GM21367 (cell line): ENCODE measurements at regions not wholly inside any gene's neighbourhood (a gene's known extent, or its start where the extent isn't known, plus 50 kb on each side); places are given as distances from the start of the nearest gene placed in this dataset.
"Not testable (repeated sequence)": the region's sequence is repeated elsewhere in the genome, so short reads cannot be mapped to it uniquely, and the experiment has no call there.

ENCODE experiments used
- ATAC-seq: cut with Tn5 transposase; IDR thresholded peaks from one replicate; pipeline ENCODE4 v1.9.1; 2021; ENCODE audit not compliant: unreplicated experiment

DNA sequence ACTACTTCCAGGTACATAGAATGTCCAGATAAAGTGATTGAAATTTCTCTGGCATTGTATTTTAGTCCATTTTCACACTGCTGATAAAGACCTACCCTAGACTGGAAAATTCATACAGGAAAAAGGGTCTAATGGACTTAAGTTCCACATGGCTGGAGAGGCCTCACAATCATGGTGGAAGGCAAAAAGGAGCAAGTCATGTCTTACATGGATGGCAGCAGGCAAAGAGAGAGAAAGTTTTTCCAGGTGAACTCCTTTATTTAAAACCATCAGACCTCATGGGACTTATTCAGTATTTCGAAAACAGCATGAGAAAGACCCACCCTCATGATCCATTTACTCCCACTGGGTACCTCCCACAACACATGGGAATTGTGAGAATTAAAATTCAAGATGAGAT, 1359.7 kb upstream of the RAG2 start:
- ATAC-seq, result no peak

DNA sequence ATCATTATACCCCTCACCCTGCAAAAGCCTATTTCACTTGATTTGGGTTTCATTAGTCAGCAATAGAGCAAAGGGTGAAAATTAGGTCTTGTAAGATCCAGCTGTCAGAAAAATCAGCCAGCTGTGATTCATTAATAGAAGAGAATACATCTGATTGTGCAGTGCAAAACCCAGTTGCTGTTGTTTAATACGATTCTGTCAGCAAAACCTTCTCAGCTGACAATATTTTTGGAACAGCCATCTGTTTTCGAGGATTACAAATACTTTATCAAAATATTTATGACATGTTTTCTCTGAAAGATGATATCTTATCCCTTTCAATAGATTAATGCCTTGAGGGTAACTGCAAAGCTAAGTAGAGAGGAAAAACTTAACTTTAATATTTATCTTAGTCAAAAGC, 1354.0 kb upstream of the RAG2 start:
- ATAC-seq, result no peak

DNA sequence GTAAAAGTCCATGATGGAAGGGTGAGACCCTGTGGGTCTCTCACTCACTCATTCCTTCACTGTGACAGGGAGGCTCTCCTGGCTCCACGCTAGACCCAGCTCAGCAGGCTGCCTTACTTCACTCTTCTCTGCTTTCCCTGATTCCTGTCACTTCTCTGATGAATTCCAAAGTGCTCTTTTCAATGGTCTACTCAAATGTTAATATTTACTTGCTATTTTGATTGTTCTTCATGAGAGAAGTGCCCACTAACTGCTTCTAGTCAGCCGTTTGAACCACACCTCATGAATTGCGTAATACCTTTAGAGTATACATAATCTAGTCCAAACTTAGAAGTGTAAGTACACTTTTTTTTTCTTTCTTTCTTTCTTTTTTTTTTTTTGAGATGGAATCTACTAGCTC, 1350.2 kb upstream of the RAG2 start:
- ATAC-seq, result no peak

DNA sequence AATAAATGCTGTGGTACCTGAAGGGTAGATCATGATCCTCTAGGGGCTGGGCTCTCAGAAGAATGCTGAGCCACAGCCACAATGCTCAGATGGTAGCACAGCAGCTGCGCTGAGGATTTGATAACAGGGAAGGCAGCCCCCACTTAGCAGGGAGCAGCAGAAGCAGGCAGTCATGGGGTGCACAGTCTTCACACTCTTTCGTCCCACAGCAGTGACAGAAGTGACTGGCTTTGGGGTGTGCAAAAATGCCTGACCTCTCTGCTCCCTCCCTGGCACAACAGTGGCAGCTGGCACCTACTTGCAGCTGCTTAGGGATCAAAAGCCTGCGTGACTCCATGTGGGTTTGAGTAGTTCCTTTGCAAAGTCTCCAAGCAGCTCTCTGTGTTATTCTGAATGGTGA, 1349.8 kb upstream of the RAG2 start:
- ATAC-seq, result no peak

DNA sequence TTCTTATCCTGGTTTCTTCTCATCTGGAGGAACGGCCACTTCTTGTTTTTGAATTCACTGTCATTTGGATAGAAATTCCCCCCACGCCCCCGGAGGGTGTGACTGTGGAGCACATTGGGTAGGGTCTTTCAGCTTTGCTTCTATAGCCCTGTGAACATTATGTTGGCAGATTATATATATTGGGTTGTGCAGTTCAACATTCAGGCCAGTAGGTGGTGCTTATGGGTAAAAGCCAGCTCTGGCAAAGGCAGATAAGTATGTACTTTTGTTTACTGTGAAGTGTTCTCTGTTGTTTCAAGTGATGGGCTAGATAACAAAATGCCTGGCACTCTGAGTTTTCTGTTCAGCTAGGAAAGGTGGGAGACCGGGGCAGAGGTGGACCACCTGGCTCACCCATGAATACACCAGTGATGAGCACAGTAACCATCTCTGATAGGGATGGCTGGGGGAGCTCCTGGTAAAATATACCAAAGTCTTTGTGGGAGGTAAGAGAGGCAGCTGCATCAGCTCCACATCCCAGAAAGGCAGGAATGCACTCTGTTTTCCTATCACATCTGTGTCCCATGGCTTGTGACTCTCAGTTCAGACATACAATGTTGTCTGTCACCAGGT, 1348.2 kb upstream of the RAG2 start:
- ATAC-seq, result peak; percentile 89

DNA sequence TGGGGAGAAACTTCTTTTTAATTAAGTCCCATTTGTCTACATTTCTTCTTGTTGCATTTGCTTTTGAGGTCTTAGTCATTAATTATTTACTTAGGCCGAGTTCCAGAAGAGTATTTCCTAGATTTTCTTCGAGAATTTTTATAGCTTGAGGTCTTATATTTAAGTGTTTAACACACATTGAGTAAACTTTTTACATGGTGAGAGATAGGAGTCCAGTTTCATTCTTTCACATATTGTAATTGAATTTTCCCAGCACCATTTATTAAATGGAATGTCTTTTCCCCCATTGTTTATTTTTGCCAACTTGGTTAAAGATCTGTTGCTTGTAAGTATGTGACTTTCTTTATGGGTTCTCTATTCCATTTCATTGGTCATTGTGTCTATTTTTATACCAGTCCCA, 1344.0 kb upstream of the RAG2 start:
- ATAC-seq, result no peak

DNA sequence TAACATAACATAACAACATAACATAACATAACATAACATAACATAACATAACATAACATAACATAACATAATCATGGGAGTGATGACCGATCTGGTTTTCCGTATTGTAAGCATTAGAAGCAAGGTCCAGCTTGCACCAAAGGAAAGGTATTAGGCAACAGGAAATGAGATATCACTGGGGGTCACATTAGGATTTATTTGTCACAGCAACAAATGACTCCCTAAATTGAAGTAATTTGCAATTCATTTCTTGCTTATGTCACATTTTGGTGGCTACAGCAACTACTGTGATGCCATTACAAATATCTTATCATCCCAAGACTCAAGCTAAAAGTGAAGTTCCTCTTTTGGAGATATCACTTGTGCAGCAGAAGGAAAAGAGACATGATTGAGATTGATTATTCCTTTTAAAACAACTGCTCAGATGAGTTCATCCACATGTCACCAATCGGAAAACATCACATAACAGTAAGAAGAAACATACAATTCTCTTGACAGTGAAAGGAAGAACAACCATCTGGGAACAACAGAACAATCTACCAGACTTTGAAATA, 1331.1 kb upstream of the RAG2 start:
- no peak for ATAC-seq

DNA sequence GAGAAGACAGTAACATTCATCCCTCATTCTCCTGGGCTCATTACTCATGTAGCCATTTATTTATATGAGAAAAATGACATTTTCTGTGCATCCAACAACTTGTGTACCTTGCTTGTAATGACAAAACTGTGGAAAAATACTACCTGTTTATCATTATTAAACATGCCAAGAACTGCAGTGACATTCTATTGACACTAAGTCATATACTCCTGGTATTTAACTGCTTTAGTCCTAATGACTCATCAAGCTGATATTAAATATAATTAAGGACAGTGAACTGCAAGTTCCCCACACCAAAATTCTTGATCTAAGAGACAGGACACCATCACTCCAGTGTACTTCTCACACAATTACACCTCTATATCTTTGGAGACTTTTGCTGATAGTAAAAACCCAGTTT, 1328.7 kb upstream of the RAG2 start:
- ATAC-seq, result no peak

DNA sequence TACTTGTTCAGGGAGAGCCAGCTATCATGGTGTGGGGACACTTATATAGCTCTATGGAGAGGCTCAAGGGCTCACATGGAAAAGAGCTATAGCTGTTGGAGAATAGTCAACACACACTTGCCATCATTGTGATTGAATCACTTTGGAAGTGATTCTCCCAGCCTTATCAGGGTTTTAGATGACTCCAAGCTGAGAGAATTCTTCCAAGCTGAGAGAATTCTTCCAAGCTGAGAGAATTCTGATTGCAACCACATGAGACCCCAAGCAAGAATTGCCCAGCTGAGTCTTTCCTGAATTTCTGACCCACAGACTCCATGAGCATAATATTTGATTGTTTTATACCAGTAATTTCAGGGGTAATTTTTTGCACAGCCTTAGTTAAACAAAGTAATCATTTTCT, 1318.3 kb upstream of the RAG2 start:
- no peak for ATAC-seq

DNA sequence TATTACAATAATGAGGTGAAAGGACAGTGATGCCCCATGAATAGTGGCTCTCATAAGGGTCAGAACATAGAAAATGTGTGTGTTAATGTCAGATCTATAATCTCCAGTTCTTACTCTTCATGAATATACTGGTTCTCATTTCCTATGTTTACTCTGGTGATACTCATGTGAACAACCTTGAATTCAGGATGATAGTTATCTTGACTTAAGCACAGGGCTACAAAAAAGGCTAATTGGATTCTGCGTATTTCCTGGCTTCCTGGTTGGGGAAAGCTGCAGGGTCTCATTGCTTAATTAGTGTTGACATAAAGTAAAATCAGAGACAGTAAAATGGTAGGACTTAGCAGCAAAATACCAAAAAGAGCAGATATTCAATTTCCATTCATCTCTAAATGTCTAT, 1316.8 kb upstream of the RAG2 start:
- no peak for ATAC-seq

DNA sequence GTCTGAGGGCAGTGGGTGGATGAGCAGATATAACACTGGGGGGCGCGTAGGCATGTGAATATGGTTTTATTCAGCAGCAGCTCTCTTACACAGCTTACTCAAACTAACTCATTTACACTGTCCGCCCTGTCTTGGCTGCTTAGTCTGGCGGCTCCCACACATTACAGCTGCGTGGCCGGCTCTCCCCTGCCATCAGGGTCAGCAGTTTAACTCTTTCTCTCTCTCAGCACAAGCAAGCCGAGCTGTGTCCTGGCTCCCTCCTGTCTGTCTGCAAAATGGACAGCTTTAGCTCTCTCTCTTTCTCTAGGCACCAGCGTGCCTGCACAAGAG, 1310.1 kb upstream of the RAG2 start:
- no peak for ATAC-seq

DNA sequence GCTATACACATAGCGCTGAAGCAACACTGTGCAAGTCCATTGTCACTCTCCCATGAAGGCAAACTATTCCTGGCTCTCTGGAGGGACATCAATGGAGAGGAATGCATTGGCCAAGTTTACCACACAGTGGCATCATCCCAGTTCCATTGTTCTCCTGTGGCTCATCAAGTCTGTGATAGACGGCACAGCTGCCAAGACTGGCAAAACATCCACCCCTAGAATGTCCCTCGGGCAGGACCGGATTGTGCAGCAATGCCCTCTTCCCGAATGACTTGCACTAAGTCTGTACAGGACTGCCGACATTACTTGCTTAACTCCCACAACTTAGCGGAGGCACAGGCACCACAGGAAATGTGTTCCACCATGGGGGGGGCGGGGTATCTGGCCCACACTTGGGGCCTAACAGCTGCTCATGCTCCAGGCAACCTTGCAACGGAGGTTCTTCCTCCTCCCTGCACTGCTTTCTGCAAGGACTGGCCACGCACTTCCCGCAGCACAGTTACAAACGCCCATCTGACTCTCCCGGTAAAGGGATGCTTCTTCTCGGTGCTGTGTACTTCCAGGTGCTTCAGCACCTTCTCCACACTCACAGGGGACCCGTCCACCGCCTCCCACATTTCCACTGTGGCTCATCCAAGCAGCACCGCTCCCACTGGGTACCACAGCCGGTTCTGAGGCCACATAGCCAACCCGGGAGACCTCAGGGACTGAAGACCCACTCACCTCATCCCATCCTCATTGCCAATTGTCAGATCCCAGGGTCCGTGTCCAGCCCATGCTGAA, 1309.6 kb upstream of the RAG2 start:
- no peak for ATAC-seq

DNA sequence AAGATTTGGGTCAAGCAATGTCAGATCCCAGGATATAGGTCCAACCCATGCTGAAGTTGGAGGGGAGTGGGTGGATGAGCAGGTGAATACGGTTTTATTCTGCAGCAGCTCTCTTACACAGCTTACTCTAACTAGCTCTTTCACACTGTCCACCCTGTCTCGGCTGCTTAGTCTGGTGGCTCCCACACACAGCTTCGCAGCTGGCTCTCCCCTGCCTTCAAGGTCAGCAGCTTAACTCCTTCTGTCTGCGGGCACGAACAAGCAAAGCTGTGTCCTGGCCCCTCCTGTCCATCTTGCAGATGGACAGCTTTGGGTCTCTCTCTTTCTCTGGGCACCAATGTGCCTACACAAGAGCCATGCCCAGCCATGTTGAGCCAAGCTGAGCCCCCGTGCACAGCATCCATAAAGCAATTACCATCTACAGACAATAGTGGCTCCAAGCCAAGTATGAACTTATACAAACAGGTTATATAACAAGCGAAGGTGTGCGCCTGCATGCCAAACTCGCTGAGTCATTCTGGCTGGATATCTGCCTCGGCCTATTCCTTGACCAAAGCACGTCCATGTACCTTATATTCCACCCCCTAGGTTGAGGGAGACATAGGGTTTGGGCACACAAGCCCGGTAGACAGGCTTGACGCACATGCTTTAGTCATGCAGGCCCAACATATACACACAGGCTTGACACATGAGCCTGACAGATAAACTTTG, 1307.8 kb upstream of the RAG2 start:
- no peak for ATAC-seq

DNA sequence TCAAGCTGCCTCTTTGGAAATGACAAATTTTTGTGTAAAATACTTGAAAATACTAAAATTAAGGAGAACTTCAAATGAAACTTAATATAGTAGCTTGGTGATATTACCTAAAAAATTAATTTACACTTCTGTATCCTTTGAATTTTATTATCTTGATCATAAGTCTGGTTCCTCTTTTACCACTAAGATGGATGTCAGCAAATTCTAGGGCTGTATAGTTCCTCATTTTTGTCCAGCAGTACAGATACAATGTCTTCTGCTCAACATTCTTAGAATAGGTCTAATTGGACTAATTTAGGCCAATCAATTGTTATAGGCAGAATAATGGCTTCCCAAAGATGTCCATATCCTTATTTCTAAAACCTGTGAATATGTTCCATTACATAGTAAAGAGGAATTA, 1298.0 kb upstream of the RAG2 start:
- ATAC-seq, result no peak

DNA sequence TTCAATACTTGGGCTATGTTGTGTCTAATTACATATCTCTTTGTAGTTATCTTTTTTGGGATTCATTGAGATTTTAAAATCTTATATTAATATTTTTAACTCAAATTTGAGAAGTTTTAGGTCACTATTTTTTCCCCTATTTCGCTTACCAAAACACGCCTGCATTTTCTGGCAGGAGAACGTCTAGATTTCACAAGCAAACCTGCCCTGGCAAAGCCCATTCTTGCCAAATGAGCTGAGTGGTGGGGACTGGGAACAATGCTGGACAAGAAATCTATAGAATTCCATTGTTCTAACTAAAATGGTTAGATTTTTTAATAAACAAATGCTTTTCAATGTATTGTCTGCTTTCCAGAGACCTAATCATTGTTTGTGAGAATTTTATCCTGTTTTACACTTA, 1283.7 kb upstream of the RAG2 start:
- ATAC-seq, result no peak

DNA sequence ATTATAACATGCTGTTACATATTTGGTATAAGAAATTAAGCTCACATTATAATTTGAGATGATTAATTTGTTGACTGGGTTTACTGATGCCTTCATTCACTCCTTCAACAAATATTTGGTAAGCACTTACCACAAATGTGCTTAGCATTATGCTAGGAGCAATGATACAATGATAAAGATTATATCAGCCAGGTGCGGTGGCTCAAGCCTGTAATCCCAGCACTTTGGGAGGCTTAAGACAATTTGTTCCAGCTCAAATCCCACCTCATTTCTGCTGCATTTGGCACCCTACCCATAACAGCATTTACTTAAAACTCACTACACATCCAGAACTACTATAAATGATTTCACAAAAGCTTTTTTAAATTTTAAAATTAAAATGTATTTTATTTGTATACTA, 1263.6 kb upstream of the RAG2 start:
- no peak for ATAC-seq

DNA sequence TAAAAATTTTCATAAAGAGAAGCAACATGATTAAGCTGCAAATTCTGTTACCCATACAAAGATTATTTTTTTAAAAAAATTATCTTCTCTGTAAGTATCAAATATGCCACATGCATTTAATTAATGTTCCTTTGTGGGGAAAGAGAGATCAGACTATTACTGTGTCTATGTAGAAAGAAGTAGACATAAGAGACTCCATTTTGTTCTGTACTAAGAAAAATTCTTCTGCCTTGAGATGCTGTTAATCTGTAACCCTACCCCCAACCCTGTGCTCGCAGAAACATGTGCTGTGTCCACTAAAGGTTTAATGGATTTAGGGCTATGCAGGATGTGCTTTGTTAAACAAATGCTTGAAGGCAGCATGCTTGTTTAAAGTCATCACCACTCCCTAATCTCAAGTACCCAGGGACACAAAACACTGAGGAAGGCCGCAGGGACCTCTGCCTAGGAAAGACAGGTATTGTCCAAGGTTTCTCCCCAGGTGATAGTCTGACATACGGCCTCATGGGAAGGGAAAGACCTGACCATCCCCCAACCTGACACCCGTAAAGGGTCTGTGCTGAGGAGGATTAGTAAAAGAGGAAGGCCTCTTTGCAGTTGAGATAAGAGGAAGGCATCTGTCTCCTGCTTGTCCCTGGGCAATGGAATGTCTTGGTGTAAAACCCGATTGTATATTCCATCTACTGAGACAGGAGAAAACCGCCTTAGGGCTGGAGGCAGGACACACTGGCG, 1260.9 kb upstream of the RAG2 start:
- not testable (repeated sequence) for ATAC-seq

DNA sequence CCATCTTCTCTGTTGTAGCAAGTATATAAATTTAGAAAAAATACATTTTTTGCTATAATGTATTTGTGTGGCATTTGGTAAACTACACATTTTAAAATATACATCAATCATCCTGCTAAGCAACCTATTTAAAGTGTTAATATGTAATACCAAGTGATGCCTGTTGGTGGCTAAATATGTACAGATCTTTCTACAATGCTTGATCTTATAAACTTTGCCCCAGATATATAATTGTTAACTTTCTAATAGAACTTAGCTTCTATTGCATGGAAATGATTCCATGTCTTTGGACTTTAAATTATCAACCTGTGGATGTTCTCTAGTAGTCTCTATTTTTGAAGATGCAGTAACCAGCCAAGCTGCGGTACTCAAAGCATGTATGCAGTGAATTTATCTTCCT, 1260.4 kb upstream of the RAG2 start:
- no peak for ATAC-seq

DNA sequence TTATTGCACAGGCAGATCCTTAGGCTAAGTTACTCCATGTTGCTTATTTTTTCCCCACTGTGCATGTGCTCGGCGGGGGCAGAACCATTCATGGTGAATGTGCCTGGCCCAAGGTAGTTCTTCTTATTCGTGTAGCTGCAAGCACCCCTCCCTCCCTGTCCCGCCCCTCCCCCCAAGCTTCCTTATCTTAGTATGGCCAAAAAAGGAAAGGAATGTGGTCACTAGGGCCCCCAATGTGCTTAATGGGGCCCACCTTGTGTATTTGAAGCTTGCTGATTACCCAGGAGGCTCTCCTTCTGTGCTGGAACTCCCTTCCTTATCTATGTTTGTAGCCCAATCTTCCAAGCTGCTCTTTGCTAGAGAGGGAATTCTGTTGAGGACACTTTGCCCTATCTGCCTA, 1259.7 kb upstream of the RAG2 start:
- no peak for ATAC-seq

DNA sequence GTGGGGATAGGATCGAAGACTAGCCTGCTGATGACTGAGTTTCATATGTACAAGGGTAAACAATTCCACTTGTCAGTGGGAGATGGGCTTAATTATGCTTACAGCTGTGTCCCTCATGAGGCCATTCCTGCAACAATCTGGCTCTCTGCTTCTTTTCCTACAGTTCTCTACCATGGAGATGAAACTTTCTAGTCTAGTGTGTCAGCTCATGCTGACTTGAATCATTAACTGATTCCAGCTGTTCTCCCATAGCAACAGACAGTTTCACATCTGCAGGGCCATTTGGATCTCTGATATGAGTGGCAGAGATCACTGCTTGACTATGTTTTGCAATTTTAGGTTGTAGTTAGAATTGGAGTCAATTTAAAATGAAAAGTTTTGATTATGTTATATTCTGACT, 1251.7 kb upstream of the RAG2 start:
- no peak for ATAC-seq

DNA sequence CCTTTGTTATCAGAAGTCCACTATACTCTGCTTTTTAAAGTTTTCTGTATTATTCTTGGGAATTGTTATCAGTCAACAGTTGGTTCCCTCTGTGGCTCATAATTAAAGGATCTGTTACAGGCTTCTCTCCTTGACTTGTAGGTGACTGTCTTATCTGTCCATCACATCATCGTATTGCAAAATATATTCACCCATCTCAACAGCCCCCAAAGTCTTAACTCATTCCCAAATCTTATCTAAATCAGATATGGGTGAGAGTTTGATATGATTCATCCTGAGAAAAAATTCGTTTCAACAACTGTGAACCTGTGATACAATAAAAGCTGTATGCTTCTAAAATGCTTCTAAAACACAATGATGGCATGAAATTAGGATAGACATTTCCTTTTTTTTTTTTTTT, 1245.6 kb upstream of the RAG2 start:
- no peak for ATAC-seq

DNA sequence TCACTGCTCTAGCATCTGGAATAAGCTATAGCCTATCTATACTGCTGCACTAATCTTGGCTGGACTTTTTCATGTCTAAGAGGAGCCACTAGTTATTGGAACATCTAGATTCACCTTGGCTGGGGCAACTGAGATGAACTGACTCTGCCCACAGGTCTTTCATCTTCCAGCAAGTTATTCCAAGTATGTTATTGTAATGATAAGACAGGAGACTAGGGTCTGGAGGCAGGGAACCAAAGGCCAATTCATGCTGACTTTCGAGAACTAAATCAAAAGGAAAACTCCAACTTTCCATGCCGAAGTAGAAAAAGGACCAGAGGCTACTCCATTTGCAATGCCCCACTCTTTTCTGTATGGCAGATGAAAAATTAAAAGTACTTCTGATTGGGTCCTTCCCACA, 1243.0 kb upstream of the RAG2 start:
- no peak for ATAC-seq
